Inflammatory macrophage (primary cell): ENCODE measurements at regions not wholly inside any gene's neighbourhood (a gene's known extent, or its start where the extent isn't known, plus 50 kb on each side); places are given as distances from the start of the nearest gene placed in this dataset.

Source experiments
- DNase-seq, 2 donors: peaks; one replicate each; pipeline ENCODE4 v3.0.0-alpha.2; 2020 to 2022

- no peak for DNase-seq
These were observed 525.9 kb upstream of the TMPO start for GRCh38 chr12:97989366-97989940.

GRCh38 chr12:97994746-97995484 lies 520.5 kb upstream of the TMPO start:
- DNase-seq = no peak

- no peak for DNase-seq
These were observed 519.8 kb upstream of the TMPO start for GRCh38 chr12:97995559-97995958.

GRCh38 chr12:98001430-98001829 lies 514.0 kb upstream of the TMPO start:
- no peak for DNase-seq

- DNase-seq = peak; percentile 2 to 4
These were observed 512.4 kb upstream of the TMPO start for GRCh38 chr12:98002887-98003493.

GRCh38 chr12:98007963-98008362 lies 507.4 kb upstream of the TMPO start:
- no peak for DNase-seq

GRCh38 chr12:98013560-98013959 lies 501.8 kb upstream of the TMPO start:
- no peak for DNase-seq

- DNase-seq = no peak
These were observed 496.6 kb upstream of the TMPO start for GRCh38 chr12:98018836-98019235.

GRCh38 chr12:98020376-98020775 lies 495.0 kb upstream of the TMPO start:
- DNase-seq = no peak

- DNase-seq = no peak
These were observed 492.4 kb upstream of the TMPO start for GRCh38 chr12:98022961-98023360.

- no peak for DNase-seq
These were observed 477.8 kb upstream of the TMPO start for GRCh38 chr12:98037401-98038140.

GRCh38 chr12:98042668-98043067 lies 472.7 kb upstream of the TMPO start:
- DNase-seq = no peak

GRCh38 chr12:98045395-98045794 lies 470.0 kb upstream of the TMPO start:
- no peak for DNase-seq

- DNase-seq = no peak
These were observed 467.1 kb upstream of the TMPO start for GRCh38 chr12:98048326-98048725.

GRCh38 chr12:98053202-98053601 lies 462.2 kb upstream of the TMPO start:
- no peak for DNase-seq

- no peak for DNase-seq
These were observed 457.7 kb upstream of the TMPO start for GRCh38 chr12:98057701-98058100.

- no peak for DNase-seq
These were observed 457.2 kb upstream of the TMPO start for GRCh38 chr12:98058213-98058612.

GRCh38 chr12:98058838-98059237 lies 456.6 kb upstream of the TMPO start:
- DNase-seq = no peak

GRCh38 chr12:98059659-98060343 lies 455.6 kb upstream of the TMPO start:
- no peak for DNase-seq

- no peak for DNase-seq
These were observed 455.0 kb upstream of the TMPO start for GRCh38 chr12:98060411-98060810.

GRCh38 chr12:98062464-98063245 lies 452.7 kb upstream of the TMPO start:
- no peak for DNase-seq

- no peak for DNase-seq
These were observed 450.9 kb upstream of the TMPO start for GRCh38 chr12:98064501-98064900.
